ENCODE measurements at regions not wholly inside any gene's neighbourhood (a gene's known extent, or its start where the extent isn't known, plus 50 kb on each side); places are given as distances from the start of the nearest gene placed in this dataset.
"Not testable (repeated sequence)": the region's sequence is repeated elsewhere in the genome, so short reads cannot be mapped to it uniquely, and the experiment has no call there.

- DNase-seq (ENCODE audit: low read depth, low spot score): no peak
Observed at GRCh38 chr3:73228437-73228836, 167.0 kb downstream of the EBLN2 start.

- DNase-seq (ENCODE audit: low read depth, low spot score): peak; percentile 20
Observed at GRCh38 chr3:73228959-73229358, 167.5 kb downstream of the EBLN2 start.

- DNase-seq (ENCODE audit: low read depth, low spot score): no peak
Observed at GRCh38 chr3:73234354-73235014, 173.0 kb downstream of the EBLN2 start.

- DNase-seq (ENCODE audit: low read depth, low spot score): no peak
Observed at GRCh38 chr3:73235768-73236167, 174.3 kb downstream of the EBLN2 start.

- DNase-seq (ENCODE audit: low read depth, low spot score): no peak
Observed at GRCh38 chr3:73236867-73237266, 175.4 kb downstream of the EBLN2 start.

- DNase-seq (ENCODE audit: low read depth, low spot score): no peak
Observed at GRCh38 chr3:73243740-73244139, 182.3 kb downstream of the EBLN2 start.

- DNase-seq (ENCODE audit: low read depth, low spot score): no peak
Observed at GRCh38 chr3:73245459-73245858, 184.0 kb downstream of the EBLN2 start.

- no peak for DNase-seq (ENCODE audit: low read depth, low spot score)
Observed at GRCh38 chr3:73249047-73249446, 187.6 kb downstream of the EBLN2 start.

- DNase-seq (ENCODE audit: low read depth, low spot score): no peak
Observed at GRCh38 chr3:73254062-73254461, 192.6 kb downstream of the EBLN2 start.

GRCh38 chr3:73255609-73256029 is 194.2 kb downstream of the EBLN2 start:
- DNase-seq (ENCODE audit: low read depth, low spot score): no peak

GRCh38 chr3:73257186-73257585 is 195.7 kb downstream of the EBLN2 start:
- no peak for DNase-seq (ENCODE audit: low read depth, low spot score)

- no peak for DNase-seq (ENCODE audit: low read depth, low spot score)
Observed at GRCh38 chr3:73258057-73258456, 196.6 kb downstream of the EBLN2 start.

- DNase-seq (ENCODE audit: low read depth, low spot score): no peak
Observed at GRCh38 chr3:73259291-73259690, 197.8 kb downstream of the EBLN2 start.

- DNase-seq (ENCODE audit: low read depth, low spot score): no peak
Observed at GRCh38 chr3:73259856-73260255, 198.4 kb downstream of the EBLN2 start.

GRCh38 chr3:73266558-73266957 is 205.1 kb downstream of the EBLN2 start:
- not testable (repeated sequence) for DNase-seq (ENCODE audit: low read depth, low spot score)

- not testable (repeated sequence) for DNase-seq (ENCODE audit: low read depth, low spot score)
Observed at GRCh38 chr3:73269126-73269525, 207.7 kb downstream of the EBLN2 start.

- no peak for DNase-seq (ENCODE audit: low read depth, low spot score)
Observed at GRCh38 chr3:73270839-73271483, 209.5 kb downstream of the EBLN2 start.

GRCh38 chr3:73273341-73273740 is 211.9 kb downstream of the EBLN2 start:
- no peak for DNase-seq (ENCODE audit: low read depth, low spot score)

- DNase-seq (ENCODE audit: low read depth, low spot score): no peak
Observed at GRCh38 chr3:73280746-73281145, 219.3 kb downstream of the EBLN2 start.

GRCh38 chr3:73284472-73284871 is 223.0 kb downstream of the EBLN2 start:
- DNase-seq (ENCODE audit: low read depth, low spot score): no peak

GRCh38 chr3:73291541-73291940 is 230.1 kb downstream of the EBLN2 start:
- no peak for DNase-seq (ENCODE audit: low read depth, low spot score)

- DNase-seq (ENCODE audit: low read depth, low spot score): no peak
Observed at GRCh38 chr3:73292220-73292619, 230.8 kb downstream of the EBLN2 start.

GRCh38 chr3:73294537-73294936 is 233.1 kb downstream of the EBLN2 start:
- peak; percentile 11 for DNase-seq (ENCODE audit: low read depth, low spot score)

All from ELF-1 (cell line).